WI38 (cell line): ENCODE measurements at regions not wholly inside any gene's neighbourhood (a gene's known extent, or its start where the extent isn't known, plus 50 kb on each side); places are given as distances from the start of the nearest gene placed in this dataset.

Source experiments
- H3K4me3 ChIP-seq: 2 replicates; pipeline ENCODE4 v1.5.1; 2011; ENCODE audit warnings: low read depth, mild to moderate bottlenecking, control low read depth, low read length
- CTCF ChIP-seq: IDR thresholded peaks from 2 replicates; pipeline ENCODE4 v1.5.1; 2012; ENCODE audit warnings: low read depth, mild to moderate bottlenecking, control low read depth, low read length

- no peak for TF ChIP-seq CTCF
- no peak overlapping the region for H3K4me3 ChIP-seq
These were observed 481.4 kb downstream of the MAFB start for GRCh38 chr20:40207655-40208054.

- H3K4me3 ChIP-seq: no peak overlapping the region
- TF ChIP-seq CTCF: no peak
These were observed 483.1 kb downstream of the MAFB start for GRCh38 chr20:40205971-40206370.

GRCh38 chr20:40203032-40203431, 486.0 kb downstream of the MAFB start:
- TF ChIP-seq CTCF: no peak
- H3K4me3 ChIP-seq: no peak overlapping the region

GRCh38 chr20:40197691-40198090, 491.3 kb downstream of the MAFB start:
- no peak overlapping the region for H3K4me3 ChIP-seq
- no peak for TF ChIP-seq CTCF

GRCh38 chr20:40196846-40197436, 492.1 kb downstream of the MAFB start:
- no peak for TF ChIP-seq CTCF
- no peak overlapping the region for H3K4me3 ChIP-seq

- no peak overlapping the region for H3K4me3 ChIP-seq
- no peak for TF ChIP-seq CTCF
These were observed 493.3 kb downstream of the MAFB start for GRCh38 chr20:40195742-40196141.

GRCh38 chr20:40192529-40192928, 496.5 kb downstream of the MAFB start:
- no peak for TF ChIP-seq CTCF
- H3K4me3 ChIP-seq: no peak overlapping the region
